NCI-H146 (cell line): ENCODE measurements at regions not wholly inside any gene's neighbourhood (a gene's known extent, or its start where the extent isn't known, plus 50 kb on each side); places are given as distances from the start of the nearest gene placed in this dataset.
"Not testable (repeated sequence)": the region's sequence is repeated elsewhere in the genome, so short reads cannot be mapped to it uniquely, and the experiment has no call there.

ENCODE experiments used
- DNase-seq: peaks from one replicate; lab custom pipeline; 2025; lab: John Stamatoyannopoulos, UW

DNA sequence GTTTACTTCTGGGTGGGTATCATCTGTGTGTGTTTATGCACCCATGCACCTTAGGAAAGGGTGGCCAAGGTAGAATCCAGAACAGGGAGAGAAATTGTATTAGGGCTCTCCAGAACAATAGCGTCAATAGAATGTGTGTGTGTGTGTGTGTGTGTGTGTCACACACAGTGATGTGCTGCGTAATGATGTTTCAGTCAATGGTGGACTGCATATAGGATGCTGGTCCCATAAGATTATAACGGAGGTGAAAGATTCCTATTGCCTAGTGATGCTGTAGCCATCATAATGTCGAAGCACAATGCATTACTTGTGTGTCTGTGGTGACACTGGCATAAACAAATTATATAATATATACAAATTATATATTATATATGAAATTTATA is 69.3 kb upstream of the PRR23C start:
- no peak for DNase-seq

DNA sequence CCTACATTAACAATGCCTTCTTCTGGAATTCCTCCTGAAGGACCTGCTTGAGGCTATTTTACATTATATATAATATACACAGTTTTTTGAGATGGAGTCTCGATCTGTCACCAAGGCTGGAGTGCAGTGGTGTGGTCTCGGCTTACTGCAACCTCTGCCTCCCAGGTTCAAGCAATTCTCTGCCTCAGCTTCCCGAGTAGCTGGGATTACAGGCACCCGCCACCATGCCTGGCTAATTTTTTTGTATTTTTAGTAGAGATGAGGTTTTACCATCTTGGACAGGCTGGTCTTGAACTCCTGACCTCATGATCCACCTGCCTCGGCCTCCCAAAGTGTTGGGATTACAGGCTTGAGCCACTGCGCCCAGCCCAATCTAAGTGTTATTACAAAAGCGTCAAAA is 71.9 kb upstream of the PRR23C start:
- not testable (repeated sequence) for DNase-seq

DNA sequence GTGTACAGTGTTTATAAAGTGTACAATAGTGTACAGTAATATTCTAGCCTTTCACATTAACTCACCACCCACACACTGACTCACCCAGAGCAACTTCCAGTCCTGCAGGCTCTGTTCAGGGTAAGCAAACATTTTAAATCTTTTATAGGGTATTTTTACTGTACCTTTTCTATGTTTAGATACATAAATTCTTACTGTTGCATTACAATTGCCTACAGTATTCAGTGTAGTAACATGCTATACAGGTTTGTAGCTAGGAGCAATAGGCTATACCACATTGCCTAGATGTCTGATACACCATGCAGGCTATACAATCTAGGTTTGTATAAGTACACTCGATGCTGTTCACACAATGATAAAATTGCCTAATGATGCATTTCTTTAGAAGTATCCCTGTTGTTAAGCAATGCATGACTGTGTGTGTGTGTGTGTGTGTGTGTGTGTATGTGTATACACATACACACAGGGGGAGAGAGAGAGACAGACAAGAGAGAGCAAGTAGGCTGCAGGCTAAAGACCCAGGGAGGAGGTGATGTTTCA is 72.5 kb upstream of the PRR23C start:
- DNase-seq: no peak

DNA sequence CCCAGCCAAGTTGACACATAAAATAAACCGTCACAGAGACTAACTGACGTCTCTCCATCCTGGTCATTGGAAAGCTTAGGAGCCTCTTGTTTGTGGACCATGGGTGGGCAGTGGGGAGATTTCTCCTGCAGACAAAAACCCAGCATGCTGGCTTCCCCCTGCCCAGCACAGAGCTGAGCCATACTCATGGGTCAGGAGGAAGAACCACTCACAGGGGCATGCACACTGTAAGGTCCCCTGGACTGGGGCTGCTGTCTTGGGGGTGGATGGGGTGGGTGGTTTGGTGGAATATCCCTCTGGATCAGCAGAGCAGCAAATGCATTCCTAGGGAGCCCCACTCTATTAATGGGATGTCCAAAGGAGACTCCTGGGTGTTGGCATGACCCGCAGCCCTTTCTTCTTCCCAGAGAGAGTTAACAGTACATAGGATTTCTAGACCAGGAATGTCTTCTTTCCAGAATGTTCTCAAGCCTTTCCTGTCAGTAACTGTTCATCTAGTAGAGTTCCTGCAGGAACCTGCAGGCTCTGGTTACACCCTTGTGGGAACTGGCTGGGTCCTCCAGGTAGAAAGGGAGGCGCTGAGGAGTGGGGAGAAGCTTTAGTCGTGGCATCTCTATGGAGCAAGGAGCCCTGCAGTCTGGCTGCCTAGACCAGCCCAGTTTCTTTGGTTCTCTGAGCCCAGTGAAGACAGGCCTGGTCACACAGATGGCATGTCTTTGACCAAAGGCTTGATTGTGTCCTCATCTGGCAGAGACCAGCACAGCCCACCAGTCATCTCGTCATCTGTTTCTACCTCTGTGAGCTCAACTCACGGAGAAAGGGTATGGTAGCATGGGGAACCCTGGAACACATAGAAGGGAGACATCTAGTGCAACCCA is 73.4 kb upstream of the PRR23C start:
- DNase-seq: no peak

DNA sequence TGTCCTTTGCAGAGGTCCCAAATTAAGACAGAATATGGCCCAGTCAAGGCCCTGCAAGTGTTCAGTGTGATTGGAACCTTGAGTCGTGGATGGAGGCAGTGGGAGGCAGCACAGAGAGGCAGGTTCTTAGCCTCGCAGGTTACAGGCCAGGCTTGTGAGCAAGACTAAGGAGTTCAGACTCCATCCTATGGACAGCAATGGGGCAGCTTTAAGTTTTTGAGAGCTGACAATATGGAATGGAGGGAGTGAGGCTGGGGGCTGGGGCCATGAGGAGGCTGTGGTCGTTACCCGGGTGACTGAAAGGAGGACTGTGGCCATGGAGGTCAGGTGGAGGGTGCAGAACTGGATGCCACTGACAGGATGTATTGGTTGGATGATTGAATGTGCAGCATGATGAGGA is 74.1 kb upstream of the PRR23C start:
- DNase-seq: no peak

DNA sequence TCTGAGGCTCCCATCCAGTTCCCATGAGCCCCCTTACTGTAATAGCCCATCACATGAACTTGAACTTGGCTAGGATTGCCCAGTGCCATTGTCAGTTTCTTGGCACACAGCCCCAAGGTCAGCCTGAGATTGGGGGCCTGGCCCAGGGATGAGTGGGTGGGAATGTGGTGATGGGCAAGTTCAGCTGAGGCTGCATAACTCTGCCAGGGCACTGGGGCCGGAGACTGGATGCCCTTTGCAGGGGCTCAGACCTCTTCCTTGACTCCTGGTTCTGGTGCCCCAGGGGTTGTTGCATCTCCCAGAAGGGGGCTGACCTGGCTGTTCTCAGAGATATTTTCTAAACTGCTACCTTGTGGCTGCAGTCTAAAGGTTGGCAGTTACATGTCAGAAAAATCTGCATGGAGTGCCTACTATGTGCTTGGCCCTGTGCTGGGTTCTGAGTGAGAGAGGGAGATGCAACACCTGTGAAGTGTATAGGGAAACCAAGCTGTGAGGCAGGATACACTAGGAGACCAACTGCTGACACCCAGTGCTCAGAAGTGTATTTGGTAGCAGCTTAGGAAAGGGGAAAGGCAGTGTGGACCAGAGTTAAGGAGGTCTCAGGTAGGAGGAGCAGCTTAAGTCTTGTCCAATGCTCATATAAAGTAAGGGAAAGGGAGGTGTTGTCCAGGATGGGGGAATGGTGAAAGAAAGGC is 74.8 kb upstream of the PRR23C start:
- DNase-seq: no peak

DNA sequence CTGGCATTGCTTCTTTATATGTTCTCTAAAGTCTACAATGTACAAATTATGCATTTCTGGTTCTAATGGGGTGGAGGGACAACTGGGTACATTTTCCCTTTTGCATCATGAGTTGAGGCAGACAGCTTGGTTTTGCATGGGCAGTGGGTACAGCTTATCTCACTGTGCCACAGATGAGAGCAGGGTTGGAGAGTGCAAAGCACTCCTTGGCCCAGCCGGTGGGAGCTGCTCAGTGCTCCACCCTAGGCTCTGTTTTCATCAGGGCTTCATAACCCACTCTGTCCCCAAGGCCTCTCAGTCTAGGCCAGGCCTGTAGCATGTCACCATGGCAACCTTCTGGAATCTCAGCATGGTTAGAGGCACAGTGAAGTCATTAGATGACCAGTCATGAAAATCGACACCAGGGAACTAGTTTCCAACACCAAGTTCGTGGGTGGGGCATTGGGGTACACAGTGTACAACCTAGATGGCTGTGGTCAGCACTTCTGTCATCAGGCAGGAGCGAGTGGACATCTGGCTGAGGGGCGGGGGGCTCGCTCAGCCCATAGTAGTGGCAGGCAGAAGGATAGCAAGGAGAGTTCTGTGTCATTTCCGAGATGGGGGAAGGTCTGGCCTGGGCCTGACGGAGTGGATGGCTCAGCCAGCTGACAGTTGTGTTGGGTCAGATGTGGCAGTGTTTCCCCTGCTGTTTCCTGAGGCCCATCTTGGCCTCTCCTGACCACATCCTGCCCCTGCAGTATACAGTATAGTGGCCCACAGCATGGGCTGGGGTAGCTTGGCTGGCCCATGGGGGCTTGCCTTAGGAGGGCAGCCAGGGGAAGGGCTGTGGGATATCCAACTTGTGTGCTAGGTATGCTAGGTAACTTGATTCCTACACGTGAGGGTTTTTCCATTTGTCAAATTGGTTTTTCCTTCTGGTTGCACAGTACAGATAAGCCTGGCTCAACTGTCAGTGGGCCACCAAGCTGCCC is 75.7 kb upstream of the PRR23C start:
- no peak for DNase-seq

DNA sequence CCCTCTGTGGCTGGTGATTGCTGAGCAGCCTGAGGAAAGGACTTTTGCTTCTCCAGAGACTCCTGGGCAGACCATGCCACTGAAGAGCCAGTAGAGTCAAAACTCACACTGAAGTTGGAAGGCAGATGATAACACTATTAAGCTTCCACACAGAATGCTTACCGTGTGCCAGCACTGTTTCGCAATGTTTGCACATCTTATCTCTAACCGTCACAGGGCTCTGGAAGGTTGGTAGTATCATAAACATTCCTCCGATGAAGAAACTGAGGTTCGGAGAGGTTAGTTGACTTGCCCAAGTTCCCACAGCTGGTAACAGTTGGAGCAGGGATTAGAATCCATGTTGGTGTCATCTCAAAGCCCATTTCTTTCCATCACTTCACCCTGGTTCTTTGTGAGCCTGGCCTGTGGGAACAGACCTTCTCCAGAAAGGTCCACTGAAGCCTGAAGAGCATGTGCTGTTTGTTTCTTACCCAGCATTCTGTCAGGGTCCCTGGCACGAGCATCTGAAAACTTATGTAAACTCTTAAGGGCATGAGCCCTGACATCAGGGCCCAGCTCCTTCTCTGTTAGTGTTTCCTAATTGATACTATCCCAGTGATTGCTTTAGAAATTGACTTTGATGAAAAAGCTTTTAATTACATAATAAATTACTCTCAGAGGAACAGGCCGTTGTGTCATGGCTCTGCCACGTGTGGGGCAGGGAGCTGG is 77.0 kb upstream of the PRR23C start:
- DNase-seq: no peak

DNA sequence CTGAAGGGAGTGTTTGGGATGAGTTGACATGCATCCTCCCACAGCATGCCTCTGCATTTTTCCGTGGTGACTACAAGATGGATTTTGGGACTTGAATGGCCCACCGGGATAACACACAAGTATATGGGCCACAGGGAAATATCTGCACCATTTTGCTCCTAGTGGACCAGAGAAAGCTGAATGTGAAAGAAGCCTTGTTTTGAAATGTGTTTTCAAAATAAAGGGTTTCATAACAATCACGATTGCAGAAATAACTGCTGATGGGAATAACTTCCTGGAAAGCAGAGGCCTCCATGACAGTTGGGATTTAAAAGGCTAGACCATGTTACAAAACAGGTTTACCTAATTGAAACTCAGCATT is 77.5 kb upstream of the PRR23C start:
- no peak for DNase-seq

DNA sequence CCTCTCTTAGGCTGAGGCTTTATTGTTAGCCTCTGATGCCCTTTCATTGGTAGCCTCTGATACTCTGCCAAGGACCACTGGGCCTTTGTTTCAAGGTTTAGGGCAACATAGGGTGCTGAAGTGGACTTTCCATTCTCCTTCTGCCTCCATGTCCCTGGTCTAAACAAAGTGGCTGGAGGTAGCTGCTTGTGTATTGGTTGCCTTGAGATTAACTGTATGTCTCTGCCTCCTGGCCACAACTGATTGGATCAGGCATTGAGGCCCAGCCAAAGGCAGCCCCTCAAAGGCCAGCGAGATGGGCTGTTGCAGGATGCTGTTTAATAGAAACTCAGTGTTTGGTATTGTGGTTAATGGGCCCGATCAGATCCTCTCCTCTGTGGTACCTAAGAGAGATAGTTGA is 77.9 kb upstream of the PRR23C start:
- DNase-seq: no peak

DNA sequence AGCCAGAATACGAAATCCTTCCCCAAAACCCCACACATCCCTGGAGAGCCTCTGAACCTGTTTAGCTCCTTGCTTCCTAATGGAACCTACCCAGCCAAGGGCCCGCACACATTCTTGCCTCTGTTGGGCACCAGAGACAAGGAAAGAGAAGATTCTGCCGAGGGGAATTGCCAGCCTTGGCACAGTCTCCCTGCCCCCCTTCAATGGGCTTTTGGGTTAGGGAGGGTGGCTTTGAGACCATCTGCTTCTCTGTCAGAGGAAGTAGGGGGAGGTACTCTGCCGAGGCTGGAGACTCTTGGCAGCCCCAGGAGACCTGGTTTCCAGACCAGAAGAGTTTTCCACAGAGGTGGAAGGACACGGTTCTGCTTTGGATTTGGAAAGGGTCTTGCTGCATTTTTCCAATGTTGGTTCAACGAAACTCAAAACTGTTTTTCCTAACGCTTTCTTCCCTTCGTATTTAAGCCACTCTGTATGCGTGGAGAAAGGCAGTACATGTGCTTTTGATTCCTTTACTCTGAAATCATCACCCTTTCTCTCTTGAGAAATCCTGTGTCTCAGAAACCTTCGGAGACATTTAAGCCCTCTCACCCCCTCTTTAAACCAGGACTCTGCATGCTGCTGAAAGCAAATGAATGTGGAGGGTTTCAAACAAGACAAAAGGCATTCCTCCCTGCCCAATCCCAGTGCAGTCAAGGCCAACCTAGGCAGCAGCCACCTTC is 78.8 kb upstream of the PRR23C start:
- DNase-seq: no peak

DNA sequence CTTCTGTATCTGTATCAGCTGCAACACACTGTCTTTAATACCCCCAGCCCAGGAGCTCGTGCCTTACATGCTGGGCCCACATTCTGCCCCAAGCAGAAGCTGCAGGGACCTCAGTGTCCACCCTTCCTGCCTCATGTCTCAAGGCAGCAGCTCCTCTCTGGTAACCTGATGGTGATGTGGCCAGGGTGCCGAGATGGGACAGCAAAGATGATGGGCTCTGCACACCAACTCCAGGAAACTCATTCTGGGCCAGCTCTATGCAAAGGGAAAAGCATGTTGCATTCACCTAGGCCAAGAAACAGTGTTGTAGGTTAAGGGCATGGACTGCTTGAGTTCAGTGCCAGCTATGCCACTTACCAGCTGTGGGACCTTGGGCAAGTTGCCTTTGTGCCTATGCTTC is 79.5 kb upstream of the PRR23C start:
- no peak for DNase-seq

DNA sequence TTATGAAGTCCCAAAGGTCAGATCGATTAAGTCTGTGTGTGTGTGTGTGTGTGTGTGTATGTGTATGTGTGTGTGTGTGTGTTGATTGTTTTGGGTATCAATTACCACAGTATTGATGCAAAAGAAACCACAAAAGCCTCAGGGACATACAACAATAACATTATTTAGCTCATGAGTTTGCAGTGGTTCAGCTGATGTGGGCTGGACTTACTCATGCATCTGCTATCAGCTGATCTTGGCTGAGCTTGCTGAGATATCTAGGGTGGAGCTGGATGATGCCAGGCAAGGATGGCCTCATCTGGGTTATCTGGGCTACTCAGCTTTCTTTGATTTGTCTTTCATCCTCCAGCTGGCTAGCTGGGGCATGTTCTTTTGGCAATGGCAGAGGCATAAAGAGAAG is 82.4 kb upstream of the PRR23C start:
- DNase-seq: no peak

DNA sequence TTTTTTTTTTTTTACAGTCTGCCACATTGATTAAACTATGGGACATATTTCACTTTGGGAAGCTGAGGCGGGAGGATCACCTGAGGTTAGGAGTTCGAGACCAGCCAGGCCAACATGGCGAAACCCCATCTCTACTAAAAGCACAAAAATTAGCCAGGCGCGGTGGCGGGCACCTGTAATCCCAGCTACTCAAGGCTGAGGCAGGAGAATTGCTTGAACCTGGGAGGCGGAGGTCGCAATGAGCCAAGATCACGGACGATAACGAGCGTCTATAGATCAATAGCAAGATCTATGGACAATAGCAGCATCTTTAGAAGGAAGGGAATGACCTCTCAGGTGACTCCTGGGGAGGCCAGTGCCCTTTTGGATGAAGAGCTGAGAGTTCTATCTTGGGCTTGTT is 82.9 kb upstream of the PRR23C start:
- DNase-seq: not testable (repeated sequence)

DNA sequence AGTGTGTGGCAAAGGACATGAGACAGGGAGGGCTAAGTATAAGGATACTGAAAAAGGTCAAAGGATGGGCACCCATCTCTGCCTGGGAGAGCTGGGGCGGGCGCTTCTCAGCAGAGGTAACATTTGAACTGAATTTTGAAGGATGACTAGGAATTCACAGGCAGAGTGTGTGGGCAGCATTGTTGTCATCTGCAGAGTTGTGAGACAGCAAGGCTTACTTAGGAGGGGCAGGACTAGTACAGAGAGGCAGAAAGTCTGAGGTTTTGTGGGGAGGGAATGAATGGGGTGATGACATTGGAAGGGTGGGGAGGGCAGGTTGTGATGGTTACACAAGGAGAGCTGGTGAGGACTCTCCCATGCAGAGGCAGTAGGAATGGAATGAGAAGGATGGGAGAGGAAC is 84.1 kb upstream of the PRR23C start:
- no peak for DNase-seq

DNA sequence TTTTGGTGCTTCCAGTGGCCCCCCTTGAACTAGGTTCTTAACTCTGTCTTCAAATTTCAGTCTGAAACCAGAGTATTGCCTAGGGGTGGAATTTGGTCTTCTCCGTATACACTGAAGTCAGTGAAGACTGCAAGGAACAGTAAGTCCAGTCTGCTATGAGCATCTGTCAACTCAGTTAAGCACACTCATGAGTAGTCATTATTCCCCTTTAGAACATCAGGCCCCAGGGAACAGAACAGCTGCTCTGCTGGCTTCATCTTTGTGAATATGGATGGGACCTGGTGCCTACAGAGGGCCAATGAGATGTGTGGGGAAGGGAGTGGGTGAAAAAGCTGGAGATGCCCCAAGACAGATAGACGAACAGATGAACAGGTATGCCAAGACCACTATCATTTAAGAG is 85.2 kb upstream of the PRR23C start:
- no peak for DNase-seq

DNA sequence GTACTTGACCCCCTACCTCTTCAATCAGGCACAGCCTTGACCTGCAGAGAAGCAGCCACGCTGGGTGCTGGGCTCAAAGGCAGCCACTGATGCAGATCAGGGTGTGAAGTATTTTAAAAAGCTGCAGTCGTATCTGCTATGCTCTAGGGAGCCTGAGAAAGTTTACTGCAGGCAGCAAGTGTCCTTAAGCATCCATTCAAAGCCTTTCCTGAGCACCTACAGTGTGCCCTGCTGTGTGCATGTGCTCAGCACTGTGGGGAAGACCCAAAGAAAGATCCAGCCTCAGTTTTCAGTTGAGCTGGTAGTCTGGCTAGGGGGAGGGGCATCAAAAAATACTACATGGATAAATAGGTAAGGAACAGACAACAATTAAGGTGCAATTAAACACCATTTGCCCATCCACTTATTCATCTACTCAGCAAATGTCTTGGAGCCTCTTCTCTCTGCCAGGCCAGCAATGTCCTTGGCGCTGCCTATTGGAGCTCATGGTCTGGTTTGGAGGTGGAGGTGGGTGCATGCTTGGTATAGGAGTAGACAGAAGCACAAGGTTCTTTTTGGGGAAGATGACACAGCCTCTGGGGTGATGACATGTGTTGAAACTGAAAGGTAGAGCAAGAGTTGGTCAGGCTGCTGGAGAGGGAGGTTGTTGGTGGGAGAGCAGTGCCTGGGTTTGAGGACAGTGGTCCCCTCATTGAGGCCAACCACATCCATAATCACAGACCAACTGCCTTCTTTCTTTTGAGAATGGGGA is 85.9 kb upstream of the PRR23C start:
- no peak for DNase-seq

DNA sequence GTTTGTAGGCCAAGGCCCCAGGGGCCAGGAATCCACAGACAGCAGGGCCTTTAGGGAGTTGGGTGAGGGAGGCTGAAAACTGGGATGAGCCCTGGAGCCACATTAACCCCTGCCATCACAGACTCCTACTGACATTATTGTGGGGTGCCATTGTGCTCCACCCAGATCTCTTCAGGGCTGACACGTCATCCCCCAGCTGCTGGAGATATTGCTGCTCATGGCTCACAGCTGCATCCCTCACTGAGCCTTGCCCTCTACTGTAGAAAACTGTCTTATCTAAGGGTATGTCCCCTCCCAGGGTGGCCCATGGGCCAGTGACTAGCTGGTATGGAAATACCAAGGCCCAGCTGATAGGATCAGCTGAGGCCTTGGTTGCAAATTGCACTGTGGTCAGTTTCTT is 87.3 kb upstream of the PRR23C start:
- DNase-seq: no peak

DNA sequence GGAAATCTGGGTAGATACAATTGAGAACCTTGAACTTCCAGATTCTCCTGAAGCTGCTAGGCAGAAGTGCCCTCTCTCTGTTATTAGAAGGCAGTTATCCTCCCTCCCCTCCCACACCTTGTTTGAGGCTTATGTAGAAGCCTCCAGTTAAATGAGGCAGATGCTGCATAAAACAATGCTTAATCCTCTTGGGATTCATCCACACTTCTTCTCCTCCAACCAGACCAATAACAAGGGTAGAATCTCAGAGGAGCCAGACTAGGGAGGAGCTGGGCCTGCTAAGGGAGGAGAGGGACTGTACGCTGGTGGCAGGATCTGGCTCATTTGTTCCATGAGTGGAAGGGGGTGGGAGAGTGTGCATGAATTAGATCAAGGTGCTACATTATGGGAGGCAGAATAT is 88.3 kb upstream of the PRR23C start:
- no peak for DNase-seq

DNA sequence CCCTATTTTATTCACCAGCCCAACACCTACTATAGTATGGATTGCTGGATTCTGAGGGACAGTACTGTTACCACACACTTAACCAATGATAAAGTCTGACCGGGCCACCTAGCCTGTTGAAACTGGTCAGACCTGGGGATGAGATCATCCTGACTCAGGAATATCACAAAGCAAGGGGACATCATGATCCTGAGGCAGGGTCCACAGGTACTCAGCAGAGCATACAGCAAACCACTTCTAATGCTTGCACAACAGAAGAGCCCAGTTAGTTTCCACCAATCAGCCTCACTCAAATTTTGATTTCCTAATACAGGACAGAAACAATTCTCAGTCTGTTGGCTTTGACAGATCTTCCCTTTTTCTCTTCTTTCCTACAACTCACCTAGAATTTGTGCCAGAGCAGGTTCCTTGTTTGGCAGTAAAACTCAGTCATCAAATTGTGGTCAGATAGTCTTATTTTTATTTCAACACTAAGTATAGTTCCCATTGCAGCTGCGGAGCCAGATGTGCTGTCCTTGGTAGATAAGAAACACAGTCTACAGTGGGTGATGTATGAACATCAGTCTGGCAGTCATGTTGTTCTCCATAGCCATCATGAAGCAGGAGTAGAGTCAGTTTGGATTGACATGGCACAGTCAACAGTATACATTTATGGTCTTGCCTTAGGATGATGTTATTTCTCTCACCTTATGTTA is 90.1 kb upstream of the PRR23C start:
- no peak for DNase-seq
